ENCODE measurements at regions not wholly inside any gene's neighbourhood (a gene's known extent, or its start where the extent isn't known, plus 50 kb on each side); places are given as distances from the start of the nearest gene placed in this dataset.

- Histone ChIP-seq H3K9ac (ENCODE audit: low read length) (no peak overlapping the region), H3K9me3 (ENCODE audit: control insufficient read depth, insufficient read depth, low read depth, low read length) (no peaks in the 10 kb centered on the region; the same call in 1 of the 2 replicates), H3K27ac (ENCODE audit: low read depth, low read length) (no peak overlapping the region), H3K27me3 (ENCODE audit: control insufficient read depth, insufficient read depth, low read length) (no peaks in the 10 kb centered on the region), H3K36me3 (ENCODE audit: control insufficient read depth, insufficient read depth, low read length) (no peaks in the 10 kb centered on the region), H3K4me1 (ENCODE audit: control insufficient read depth, insufficient read depth, low read length) (no peaks in the 10 kb centered on the region), H3K4me3 (ENCODE audit: low read depth, low read length) (no peak overlapping the region)
These were observed 465.1 kb downstream of the LPIN1 start for GRCh38 chr2:12211326-12212175.

- H3K27ac ChIP-seq (ENCODE audit: low read depth, low read length) = no peak overlapping the region
- no peak overlapping the region for H3K4me3 ChIP-seq (ENCODE audit: low read depth, low read length)
- no peaks in the 10 kb centered on the region for H3K36me3 ChIP-seq (ENCODE audit: control insufficient read depth, insufficient read depth, low read length)
- no peaks in the 10 kb centered on the region for H3K27me3 ChIP-seq (ENCODE audit: control insufficient read depth, insufficient read depth, low read length)
- H3K9ac ChIP-seq (ENCODE audit: low read length) = no peak overlapping the region
- no peaks in the 10 kb centered on the region for H3K4me1 ChIP-seq (ENCODE audit: control insufficient read depth, insufficient read depth, low read length)
- no peaks in the 10 kb centered on the region for H3K9me3 ChIP-seq (ENCODE audit: control insufficient read depth, insufficient read depth, low read depth, low read length)
These were observed 466.6 kb downstream of the LPIN1 start for GRCh38 chr2:12212841-12213597.

DNA sequence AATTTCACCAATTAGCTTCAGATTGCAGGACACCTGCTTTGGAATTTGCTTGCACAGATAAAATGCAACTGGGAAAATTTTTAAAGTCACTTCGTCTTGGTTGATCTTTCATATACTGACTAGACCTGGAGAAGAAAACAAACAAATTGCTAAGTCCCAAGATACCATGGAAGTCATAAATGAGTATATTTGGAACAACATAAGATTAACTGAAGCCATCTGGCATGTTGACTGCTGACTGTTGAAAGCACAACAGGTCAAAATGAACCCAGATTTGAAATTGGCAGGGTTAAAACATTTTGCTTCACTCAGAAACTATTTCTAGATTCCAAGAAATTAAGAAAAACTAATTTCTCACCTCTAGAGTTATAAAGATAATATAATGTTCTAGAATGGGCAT lies 470.7 kb downstream of the LPIN1 start:
- H3K27ac ChIP-seq (ENCODE audit: low read depth, low read length) = no peak overlapping the region
- no peaks in the 10 kb centered on the region for H3K27me3 ChIP-seq (ENCODE audit: control insufficient read depth, insufficient read depth, low read length)
- no peaks in the 10 kb centered on the region for H3K36me3 ChIP-seq (ENCODE audit: control insufficient read depth, insufficient read depth, low read length)
- no peak overlapping the region for H3K9ac ChIP-seq (ENCODE audit: low read length)
- H3K4me3 ChIP-seq (ENCODE audit: low read depth, low read length) = no peak overlapping the region
- no peaks in the 10 kb centered on the region for H3K4me1 ChIP-seq (ENCODE audit: control insufficient read depth, insufficient read depth, low read length)
- peaks cover 6% of the 10 kb centered on the region; the same call in 1 of the 2 replicates for H3K9me3 ChIP-seq (ENCODE audit: control insufficient read depth, insufficient read depth, low read depth, low read length)

DNA sequence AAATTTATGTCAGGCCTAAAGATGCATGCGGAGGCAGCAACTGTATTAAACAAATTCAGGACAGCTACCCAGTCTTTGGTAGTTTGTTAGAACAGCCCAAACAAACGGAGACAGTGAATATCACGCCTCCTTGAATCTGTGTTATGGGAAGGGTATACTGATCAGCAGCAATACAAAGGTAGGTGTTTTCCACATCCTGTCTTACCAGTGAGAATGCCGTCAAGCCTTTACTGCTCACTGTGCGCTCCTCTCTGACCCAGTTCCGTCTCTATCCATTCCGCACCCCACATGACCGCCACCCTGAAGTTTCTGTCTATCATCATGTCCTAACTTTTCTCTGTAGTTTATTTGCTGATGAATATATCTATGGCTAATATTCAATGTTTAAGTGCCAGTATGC lies 473.3 kb downstream of the LPIN1 start:
- Histone ChIP-seq H3K4me1 (ENCODE audit: control insufficient read depth, insufficient read depth, low read length) (no peaks in the 10 kb centered on the region), H3K27ac (ENCODE audit: low read depth, low read length) (no peak overlapping the region), H3K27me3 (ENCODE audit: control insufficient read depth, insufficient read depth, low read length) (no peaks in the 10 kb centered on the region), H3K4me3 (ENCODE audit: low read depth, low read length) (no peak overlapping the region), H3K9ac (ENCODE audit: low read length) (no peak overlapping the region), H3K36me3 (ENCODE audit: control insufficient read depth, insufficient read depth, low read length) (no peaks in the 10 kb centered on the region), H3K9me3 (ENCODE audit: control insufficient read depth, insufficient read depth, low read depth, low read length) (peaks cover 31% of the 10 kb centered on the region)

DNA sequence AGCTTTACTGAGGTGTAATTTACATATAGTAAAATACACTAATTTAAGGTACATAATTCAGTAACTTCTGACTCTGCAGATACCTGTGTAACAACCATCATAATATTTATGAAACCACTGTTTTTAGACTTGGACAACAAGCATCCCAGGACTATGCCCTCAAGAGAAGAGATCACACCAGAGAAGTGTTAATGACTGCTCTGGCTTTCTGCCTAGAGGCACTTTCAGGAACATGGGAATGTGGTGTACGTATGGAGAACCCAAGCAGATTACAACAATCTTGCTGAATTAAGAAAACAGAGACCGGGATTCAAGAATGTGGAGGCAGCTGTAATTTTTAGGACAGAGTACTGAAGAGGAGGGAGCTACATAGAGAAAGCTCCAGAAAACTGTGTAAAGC lies 475.2 kb downstream of the LPIN1 start:
- Histone ChIP-seq H3K9me3 (ENCODE audit: control insufficient read depth, insufficient read depth, low read depth, low read length) (peaks cover 39% of the 10 kb centered on the region), H3K36me3 (ENCODE audit: control insufficient read depth, insufficient read depth, low read length) (no peaks in the 10 kb centered on the region), H3K4me3 (ENCODE audit: low read depth, low read length) (no peak overlapping the region)

DNA sequence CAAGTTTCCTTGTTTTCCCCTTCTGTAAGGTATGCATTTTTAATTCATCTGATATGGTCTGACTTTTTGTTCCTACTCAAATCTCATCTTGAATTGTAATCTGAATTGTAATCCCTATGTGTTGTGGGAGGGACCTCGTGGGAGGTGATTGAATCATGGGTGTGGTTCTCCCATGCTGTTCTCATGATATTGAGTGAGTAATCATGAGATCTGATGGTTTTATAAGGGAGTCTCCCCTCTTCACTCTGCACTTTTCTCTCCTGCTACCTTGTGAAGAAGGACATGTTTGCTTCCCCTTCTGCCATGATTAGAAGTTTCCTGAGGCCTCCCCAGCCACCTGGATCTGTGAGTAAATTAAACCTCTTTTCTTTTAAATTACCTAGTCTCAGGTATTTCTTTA lies 476.1 kb downstream of the LPIN1 start:
- Histone ChIP-seq H3K4me1 (ENCODE audit: control insufficient read depth, insufficient read depth, low read length) (no peaks in the 10 kb centered on the region), H3K4me3 (ENCODE audit: low read depth, low read length) (no peak overlapping the region), H3K9me3 (ENCODE audit: control insufficient read depth, insufficient read depth, low read depth, low read length) (peaks cover 41% of the 10 kb centered on the region), H3K9ac (ENCODE audit: low read length) (no peak overlapping the region), H3K27ac (ENCODE audit: low read depth, low read length) (no peak overlapping the region), H3K36me3 (ENCODE audit: control insufficient read depth, insufficient read depth, low read length) (no peaks in the 10 kb centered on the region), H3K27me3 (ENCODE audit: control insufficient read depth, insufficient read depth, low read length) (no peaks in the 10 kb centered on the region)

More for the DNA sequence above, 475.2 kb downstream of the LPIN1 start:
- Histone ChIP-seq H3K27ac (ENCODE audit: low read depth, low read length) (no peak overlapping the region), H3K27me3 (ENCODE audit: control insufficient read depth, insufficient read depth, low read length) (no peaks in the 10 kb centered on the region), H3K9ac (ENCODE audit: low read length) (no peak overlapping the region), H3K4me1 (ENCODE audit: control insufficient read depth, insufficient read depth, low read length) (no peaks in the 10 kb centered on the region)

DNA sequence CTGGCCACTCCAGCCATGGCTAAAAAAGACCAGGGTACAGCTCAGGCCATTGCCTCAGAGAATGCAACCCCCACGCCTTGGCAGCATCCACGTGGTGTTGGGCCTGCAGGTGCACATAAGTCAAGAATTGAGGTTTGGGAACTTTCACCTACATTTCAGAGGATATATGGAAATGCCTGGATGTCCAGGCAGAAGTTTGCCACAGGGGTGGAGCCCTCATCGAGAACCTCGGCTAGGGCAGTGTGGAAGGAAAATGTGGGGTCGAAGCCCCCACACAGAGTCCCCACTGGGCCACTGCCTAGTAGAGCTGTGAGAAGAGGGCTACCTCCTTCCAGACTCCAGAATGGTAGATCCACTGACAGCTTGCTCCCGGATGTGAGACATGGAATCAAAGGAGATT lies 477.3 kb downstream of the LPIN1 start:
- Histone ChIP-seq H3K27ac (ENCODE audit: low read depth, low read length) (no peak overlapping the region), H3K9ac (ENCODE audit: low read length) (no peak overlapping the region), H3K27me3 (ENCODE audit: control insufficient read depth, insufficient read depth, low read length) (no peaks in the 10 kb centered on the region), H3K4me1 (ENCODE audit: control insufficient read depth, insufficient read depth, low read length) (no peaks in the 10 kb centered on the region), H3K36me3 (ENCODE audit: control insufficient read depth, insufficient read depth, low read length) (no peaks in the 10 kb centered on the region), H3K9me3 (ENCODE audit: control insufficient read depth, insufficient read depth, low read depth, low read length) (peaks cover 41% of the 10 kb centered on the region), H3K4me3 (ENCODE audit: low read depth, low read length) (no peak overlapping the region)

DNA sequence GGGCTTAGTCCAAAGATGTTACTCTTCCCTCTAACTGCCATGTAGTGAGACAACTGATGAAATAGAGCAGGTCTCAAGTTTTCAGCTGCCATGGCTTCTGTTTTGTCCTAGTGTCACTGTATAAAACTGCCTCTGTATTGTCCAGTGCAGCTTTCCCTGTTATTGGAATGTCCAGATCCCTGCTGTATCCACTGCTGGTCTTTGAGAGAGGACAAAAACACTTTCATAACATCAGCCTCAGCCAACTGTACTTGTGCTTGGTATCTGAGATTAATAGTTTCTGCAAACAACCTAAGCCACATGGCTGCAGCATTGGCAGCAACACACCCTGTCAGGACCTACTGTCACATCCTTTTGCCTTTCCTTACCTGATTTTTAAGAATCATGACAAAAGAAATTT lies 480.2 kb downstream of the LPIN1 start:
- Histone ChIP-seq H3K27me3 (ENCODE audit: control insufficient read depth, insufficient read depth, low read length) (no peaks in the 10 kb centered on the region), H3K9ac (ENCODE audit: low read length) (no peak overlapping the region), H3K4me1 (ENCODE audit: control insufficient read depth, insufficient read depth, low read length) (no peaks in the 10 kb centered on the region), H3K27ac (ENCODE audit: low read depth, low read length) (no peak overlapping the region), H3K4me3 (ENCODE audit: low read depth, low read length) (no peak overlapping the region), H3K36me3 (ENCODE audit: control insufficient read depth, insufficient read depth, low read length) (no peaks in the 10 kb centered on the region), H3K9me3 (ENCODE audit: control insufficient read depth, insufficient read depth, low read depth, low read length) (peaks cover 39% of the 10 kb centered on the region)

- peaks cover 27% of the 10 kb centered on the region for H3K9me3 ChIP-seq (ENCODE audit: control insufficient read depth, insufficient read depth, low read depth, low read length)
- H3K4me3 ChIP-seq (ENCODE audit: low read depth, low read length) = no peak overlapping the region
- H3K4me1 ChIP-seq (ENCODE audit: control insufficient read depth, insufficient read depth, low read length) = no peaks in the 10 kb centered on the region
- H3K27me3 ChIP-seq (ENCODE audit: control insufficient read depth, insufficient read depth, low read length) = no peaks in the 10 kb centered on the region
- no peak overlapping the region for H3K27ac ChIP-seq (ENCODE audit: low read depth, low read length)
- H3K36me3 ChIP-seq (ENCODE audit: control insufficient read depth, insufficient read depth, low read length) = no peaks in the 10 kb centered on the region
- H3K9ac ChIP-seq (ENCODE audit: low read length) = no peak overlapping the region
These were observed 481.6 kb downstream of the LPIN1 start for GRCh38 chr2:12227941-12228608.

DNA sequence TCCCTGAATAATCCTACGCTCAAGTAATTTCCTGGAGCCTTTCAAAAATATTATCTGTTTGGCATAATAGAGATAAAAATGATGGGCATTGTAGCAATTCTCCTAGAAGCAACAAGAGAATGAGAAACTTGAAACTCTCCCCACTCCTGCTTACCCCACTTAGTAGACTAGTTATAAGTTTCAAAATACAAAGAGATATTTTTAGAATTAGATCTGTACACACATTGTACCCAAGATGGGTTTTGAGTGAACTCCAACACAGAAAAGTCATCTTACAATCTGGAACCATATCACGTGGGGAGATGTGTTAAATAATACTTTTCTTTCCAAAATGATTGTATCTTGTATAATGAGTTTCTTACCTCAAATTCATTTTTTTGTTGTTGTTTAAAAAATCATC lies 484.9 kb downstream of the LPIN1 start:
- Histone ChIP-seq H3K36me3 (ENCODE audit: control insufficient read depth, insufficient read depth, low read length) (no peaks in the 10 kb centered on the region), H3K4me1 (ENCODE audit: control insufficient read depth, insufficient read depth, low read length) (no peaks in the 10 kb centered on the region), H3K4me3 (ENCODE audit: low read depth, low read length) (no peak overlapping the region), H3K27me3 (ENCODE audit: control insufficient read depth, insufficient read depth, low read length) (no peaks in the 10 kb centered on the region), H3K9ac (ENCODE audit: low read length) (no peak overlapping the region), H3K27ac (ENCODE audit: low read depth, low read length) (no peak overlapping the region), H3K9me3 (ENCODE audit: control insufficient read depth, insufficient read depth, low read depth, low read length) (0 out of 2 replicates have a peak, but pooled peaks cover 3% of the 10 kb centered on the region)

DNA sequence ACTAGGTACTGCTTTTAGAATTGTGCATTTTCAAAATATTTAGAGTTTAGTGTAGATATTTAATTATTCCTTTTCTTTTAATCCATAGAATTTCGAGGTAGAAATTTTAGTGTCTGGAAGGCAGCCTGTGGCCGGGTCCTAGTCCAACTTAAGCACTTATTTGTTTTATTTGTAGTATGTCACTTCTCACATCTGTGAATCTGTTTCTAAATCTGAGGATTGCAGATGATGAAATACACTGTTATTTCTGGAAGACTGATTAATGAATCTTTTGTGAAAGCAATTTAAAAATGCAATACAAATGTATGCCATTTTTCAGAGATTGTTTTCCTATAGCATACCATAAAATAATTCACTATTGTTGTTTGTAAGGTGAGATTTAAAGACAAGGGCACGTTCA lies 483.9 kb upstream of the TRIB2 start:
- Histone ChIP-seq H3K9ac (ENCODE audit: low read length) (no peak overlapping the region), H3K4me1 (ENCODE audit: control insufficient read depth, insufficient read depth, low read length) (no peaks in the 10 kb centered on the region), H3K36me3 (ENCODE audit: control insufficient read depth, insufficient read depth, low read length) (no peaks in the 10 kb centered on the region), H3K27ac (ENCODE audit: low read depth, low read length) (no peak overlapping the region), H3K27me3 (ENCODE audit: control insufficient read depth, insufficient read depth, low read length) (no peaks in the 10 kb centered on the region), H3K4me3 (ENCODE audit: low read depth, low read length) (no peak overlapping the region), H3K9me3 (ENCODE audit: control insufficient read depth, insufficient read depth, low read depth, low read length) (no peaks in the 10 kb centered on the region)
